ENCODE measurements at regions not wholly inside any gene's neighbourhood (a gene's known extent, or its start where the extent isn't known, plus 50 kb on each side); places are given as distances from the start of the nearest gene placed in this dataset.
A peak's percentile ranks its signal among the peaks of the same experiment; 100 is the strongest.

DNA sequence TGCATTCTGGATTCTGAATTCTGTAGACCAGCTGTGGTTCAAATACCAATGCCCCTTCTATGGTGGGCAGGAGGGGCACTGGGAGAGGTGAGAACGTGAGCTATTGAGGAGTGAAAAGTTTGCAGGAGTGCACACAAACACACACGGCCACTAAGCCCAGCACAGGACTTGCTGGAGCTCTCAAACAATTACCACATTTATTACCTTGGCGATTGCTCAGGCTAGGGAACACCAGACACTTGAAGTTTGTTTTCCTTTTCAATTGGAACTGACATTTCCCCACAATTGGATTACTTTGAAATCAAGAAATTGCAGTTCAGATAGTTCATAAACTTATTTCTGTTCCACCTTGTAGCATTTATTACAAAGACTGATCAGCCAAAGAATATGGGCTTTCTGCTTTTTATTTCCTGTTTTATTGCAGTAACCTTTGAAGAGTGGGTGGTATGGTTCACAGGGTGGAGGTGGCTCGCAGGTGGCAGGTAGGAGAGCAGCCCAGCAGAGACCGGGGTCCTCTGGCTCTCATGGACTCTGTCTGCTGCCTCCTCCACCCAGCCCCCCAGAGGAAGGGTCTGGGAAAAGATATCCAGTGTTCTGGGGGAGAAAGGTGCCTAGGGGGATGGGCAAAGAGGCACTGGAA is 429.8 kb upstream of the CCDC196 start:
- SMC1A ChIA-PET (ENCODE audit: uncharacterized antibody, unreplicated experiment), result interaction anchor here (1.0 to 1.4 kb wide), 3 partner anchors 14 to 81 kb away, joined by 3 read pairs; no protein-coding TSS in a partner anchor
- in situ Hi-C loops (cut with MboI), result no loop called here
- no peak for TF ChIP-seq NR2C2 (IDR thresholded peaks at IDR 0.05; ENCODE audit: borderline replicate concordance, control insufficient read depth, insufficient read length, low read depth)
- TF ChIP-seq, protein P1, sequence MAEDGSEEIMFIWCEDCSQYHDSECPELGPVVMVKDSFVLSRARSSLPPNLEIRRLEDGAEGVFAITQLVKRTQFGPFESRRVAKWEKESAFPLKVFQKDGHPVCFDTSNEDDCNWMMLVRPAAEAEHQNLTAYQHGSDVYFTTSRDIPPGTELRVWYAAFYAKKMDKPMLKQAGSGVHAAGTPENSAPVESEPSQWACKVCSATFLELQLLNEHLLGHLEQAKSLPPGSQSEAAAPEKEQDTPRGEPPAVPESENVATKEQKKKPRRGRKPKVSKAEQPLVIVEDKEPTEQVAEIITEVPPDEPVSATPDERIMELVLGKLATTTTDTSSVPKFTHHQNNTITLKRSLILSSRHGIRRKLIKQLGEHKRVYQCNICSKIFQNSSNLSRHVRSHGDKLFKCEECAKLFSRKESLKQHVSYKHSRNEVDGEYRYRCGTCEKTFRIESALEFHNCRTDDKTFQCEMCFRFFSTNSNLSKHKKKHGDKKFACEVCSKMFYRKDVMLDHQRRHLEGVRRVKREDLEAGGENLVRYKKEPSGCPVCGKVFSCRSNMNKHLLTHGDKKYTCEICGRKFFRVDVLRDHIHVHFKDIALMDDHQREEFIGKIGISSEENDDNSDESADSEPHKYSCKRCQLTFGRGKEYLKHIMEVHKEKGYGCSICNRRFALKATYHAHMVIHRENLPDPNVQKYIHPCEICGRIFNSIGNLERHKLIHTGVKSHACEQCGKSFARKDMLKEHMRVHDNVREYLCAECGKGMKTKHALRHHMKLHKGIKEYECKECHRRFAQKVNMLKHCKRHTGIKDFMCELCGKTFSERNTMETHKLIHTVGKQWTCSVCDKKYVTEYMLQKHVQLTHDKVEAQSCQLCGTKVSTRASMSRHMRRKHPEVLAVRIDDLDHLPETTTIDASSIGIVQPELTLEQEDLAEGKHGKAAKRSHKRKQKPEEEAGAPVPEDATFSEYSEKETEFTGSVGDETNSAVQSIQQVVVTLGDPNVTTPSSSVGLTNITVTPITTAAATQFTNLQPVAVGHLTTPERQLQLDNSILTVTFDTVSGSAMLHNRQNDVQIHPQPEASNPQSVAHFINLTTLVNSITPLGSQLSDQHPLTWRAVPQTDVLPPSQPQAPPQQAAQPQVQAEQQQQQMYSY (CRISPR knock-in tag; IDR thresholded peaks at IDR 0.05), result no peak
- TF ChIP-seq LARP7 (IDR thresholded peaks at IDR 0.05), result no peak
- no peak for TF ChIP-seq MTA3 (IDR thresholded peaks at IDR 0.05; ENCODE audit: borderline replicate concordance, low read length)
- TF ChIP-seq POLR2AphosphoS2 (IDR thresholded peaks at IDR 0.05; ENCODE audit: low read depth, low read length), result no peak
- TF ChIP-seq RUNX3 (IDR thresholded peaks at IDR 0.05; ENCODE audit: low read length), result no peak
- no peak for TF ChIP-seq SP1 (IDR thresholded peaks at IDR 0.05; ENCODE audit: low read depth, low read length)
- TF ChIP-seq MTA2 (IDR thresholded peaks at IDR 0.05; ENCODE audit: low read depth), result no peak
- TF ChIP-seq HDAC2 (IDR thresholded peaks at IDR 0.05), result no peak
- TF ChIP-seq, protein P2, sequence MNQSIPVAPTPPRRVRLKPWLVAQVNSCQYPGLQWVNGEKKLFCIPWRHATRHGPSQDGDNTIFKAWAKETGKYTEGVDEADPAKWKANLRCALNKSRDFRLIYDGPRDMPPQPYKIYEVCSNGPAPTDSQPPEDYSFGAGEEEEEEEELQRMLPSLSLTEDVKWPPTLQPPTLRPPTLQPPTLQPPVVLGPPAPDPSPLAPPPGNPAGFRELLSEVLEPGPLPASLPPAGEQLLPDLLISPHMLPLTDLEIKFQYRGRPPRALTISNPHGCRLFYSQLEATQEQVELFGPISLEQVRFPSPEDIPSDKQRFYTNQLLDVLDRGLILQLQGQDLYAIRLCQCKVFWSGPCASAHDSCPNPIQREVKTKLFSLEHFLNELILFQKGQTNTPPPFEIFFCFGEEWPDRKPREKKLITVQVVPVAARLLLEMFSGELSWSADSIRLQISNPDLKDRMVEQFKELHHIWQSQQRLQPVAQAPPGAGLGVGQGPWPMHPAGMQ (IDR thresholded peaks at IDR 0.05; ENCODE audit: borderline replicate concordance), result no peak
- TF ChIP-seq, protein P3, sequence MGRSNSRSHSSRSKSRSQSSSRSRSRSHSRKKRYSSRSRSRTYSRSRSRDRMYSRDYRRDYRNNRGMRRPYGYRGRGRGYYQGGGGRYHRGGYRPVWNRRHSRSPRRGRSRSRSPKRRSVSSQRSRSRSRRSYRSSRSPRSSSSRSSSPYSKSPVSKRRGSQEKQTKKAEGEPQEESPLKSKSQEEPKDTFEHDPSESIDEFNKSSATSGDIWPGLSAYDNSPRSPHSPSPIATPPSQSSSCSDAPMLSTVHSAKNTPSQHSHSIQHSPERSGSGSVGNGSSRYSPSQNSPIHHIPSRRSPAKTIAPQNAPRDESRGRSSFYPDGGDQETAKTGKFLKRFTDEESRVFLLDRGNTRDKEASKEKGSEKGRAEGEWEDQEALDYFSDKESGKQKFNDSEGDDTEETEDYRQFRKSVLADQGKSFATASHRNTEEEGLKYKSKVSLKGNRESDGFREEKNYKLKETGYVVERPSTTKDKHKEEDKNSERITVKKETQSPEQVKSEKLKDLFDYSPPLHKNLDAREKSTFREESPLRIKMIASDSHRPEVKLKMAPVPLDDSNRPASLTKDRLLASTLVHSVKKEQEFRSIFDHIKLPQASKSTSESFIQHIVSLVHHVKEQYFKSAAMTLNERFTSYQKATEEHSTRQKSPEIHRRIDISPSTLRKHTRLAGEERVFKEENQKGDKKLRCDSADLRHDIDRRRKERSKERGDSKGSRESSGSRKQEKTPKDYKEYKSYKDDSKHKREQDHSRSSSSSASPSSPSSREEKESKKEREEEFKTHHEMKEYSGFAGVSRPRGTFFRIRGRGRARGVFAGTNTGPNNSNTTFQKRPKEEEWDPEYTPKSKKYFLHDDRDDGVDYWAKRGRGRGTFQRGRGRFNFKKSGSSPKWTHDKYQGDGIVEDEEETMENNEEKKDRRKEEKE (IDR thresholded peaks at IDR 0.05), result no peak
- no peak for TF ChIP-seq KAT2A (conservative IDR thresholded peaks at IDR 0.05; ENCODE audit: control insufficient read depth, low read depth, low read length)
- TF ChIP-seq SUZ12 (IDR thresholded peaks at IDR 0.05; ENCODE audit: unreplicated experiment), result no peak
- TF ChIP-seq STAT1 (conservative IDR thresholded peaks at IDR 0.05), result no peak
- TF ChIP-seq PAX8 (IDR thresholded peaks at IDR 0.05), result no peak
- TF ChIP-seq, protein P4, sequence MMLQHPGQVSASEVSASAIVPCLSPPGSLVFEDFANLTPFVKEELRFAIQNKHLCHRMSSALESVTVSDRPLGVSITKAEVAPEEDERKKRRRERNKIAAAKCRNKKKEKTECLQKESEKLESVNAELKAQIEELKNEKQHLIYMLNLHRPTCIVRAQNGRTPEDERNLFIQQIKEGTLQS (IDR thresholded peaks at IDR 0.05; ENCODE audit: borderline replicate concordance, extremely low read depth, low read depth, low read length), result no peak

More for the DNA sequence above, 429.8 kb upstream of the CCDC196 start:
- ATAC-seq (peak; percentile 18; the same call in 1 of the 3 replicates), DNase-seq (ENCODE audit: low read depth, low spot score) (no peak), FAIRE-seq (no peak)
- H3K27ac ChIP-seq (ENCODE audit: control insufficient read depth, insufficient read depth), result no peak overlapping the region
- WGBS (ENCODE audit: insufficient coverage, insufficient replicate concordance, low lambda C conversion rate, missing lambda C conversion rate), result under 1% methylated on average over 5 of the region's 5 CpGs
- no peak overlapping the region for H3K9ac ChIP-seq (ENCODE audit: control insufficient read depth, insufficient read depth, low read length)
- intact Hi-C loops (cut with micrococcal nuclease; ENCODE audit: unreplicated experiment), result no loop called here
- no peaks in the 10 kb centered on the region for H4K20me1 ChIP-seq (ENCODE audit: control insufficient read depth, insufficient read depth)
- ChIA-PET POLR2A (no interaction called here), RAD21 (ENCODE audit: unreplicated experiment) (no interaction called here), CTCF (interaction anchor here (2.7 kb wide), 1 partner anchor 14 kb away, joined by 12 read pairs; no protein-coding TSS in a partner anchor)
- H3K9me3 ChIP-seq (replicated peaks; ENCODE audit: control insufficient read depth, insufficient read depth, low read length), result no peaks in the 10 kb centered on the region
- no peak overlapping the region for H3K4me2 ChIP-seq (ENCODE audit: control insufficient read depth, insufficient read depth)
- H3K79me2 ChIP-seq (ENCODE audit: control insufficient read depth, insufficient read depth, low read length), result no peaks in the 10 kb centered on the region
- H2AFZ ChIP-seq (ENCODE audit: control insufficient read depth, low read depth, low read length), result no peak overlapping the region
- H3K27me3 ChIP-seq (replicated peaks in 1 of 2; ENCODE audit: control insufficient read depth in 2 of 2, insufficient read depth in 2 of 2, low read length in 1 of 2), result no peaks in the 10 kb centered on the region
- no peaks in the 10 kb centered on the region for H3K4me1 ChIP-seq (ENCODE audit: control insufficient read depth, insufficient read depth, low read length)
- no peak overlapping the region for H3K4me3 ChIP-seq
- H3K36me3 ChIP-seq (ENCODE audit: control insufficient read depth in 2 of 2, insufficient read depth in 2 of 2, low read length in 1 of 2), result no peaks in the 10 kb centered on the region
- no TSS peak for BruUV-seq (replicated peaks)

Measured in GM12878 (cell line).